ENCODE measurements at regions not wholly inside any gene's neighbourhood (a gene's known extent, or its start where the extent isn't known, plus 50 kb on each side); places are given as distances from the start of the nearest gene placed in this dataset.

GRCh38 chr15:24078310-24079029 lies 391.4 kb upstream of the NDN start:
- TF ChIP-seq CTCF (IDR thresholded peaks at IDR 0.05; ENCODE audit: low read depth, low read length) (no peak), EZH2phosphoT487 (IDR thresholded peaks at IDR 0.05; ENCODE audit: low read depth) (no peak)
